ENCODE measurements at regions not wholly inside any gene's neighbourhood (a gene's known extent, or its start where the extent isn't known, plus 50 kb on each side); places are given as distances from the start of the nearest gene placed in this dataset.

DNA sequence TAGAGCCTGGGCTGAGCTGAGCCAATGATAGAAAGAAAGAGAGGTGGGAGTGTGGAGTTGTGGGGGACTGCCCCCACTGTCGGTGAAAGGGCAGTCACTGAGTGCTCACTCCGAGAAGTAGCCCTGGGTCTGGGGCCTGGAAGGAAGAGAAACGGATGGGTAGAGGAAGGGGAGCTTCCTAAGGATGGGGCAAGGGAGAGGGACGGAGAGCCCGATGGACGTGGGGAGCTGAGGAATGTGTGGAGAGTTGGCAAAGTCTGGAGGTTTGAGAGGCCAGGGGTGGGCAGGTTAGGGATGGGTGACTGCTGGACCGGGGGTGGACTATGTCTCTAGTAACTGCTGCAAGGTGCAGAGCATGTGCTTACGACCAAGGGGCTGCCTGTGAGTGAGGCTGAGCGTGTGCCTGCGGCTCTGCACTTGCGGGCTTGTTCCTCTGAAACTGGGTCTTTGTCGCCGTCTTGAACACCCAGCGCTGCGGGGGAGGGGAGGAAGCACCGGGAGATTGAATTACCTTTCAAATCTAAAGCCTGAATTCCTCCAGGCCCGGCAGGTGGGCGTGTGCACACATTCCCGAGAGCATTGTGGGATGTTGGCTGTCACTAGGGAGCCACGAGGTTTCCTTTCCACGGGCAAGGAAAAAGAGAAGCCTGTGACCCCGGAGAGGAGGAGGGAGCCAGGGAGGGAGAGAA is 76.4 kb upstream of the ARAP3 start:
- H3K27me3 ChIP-seq (ENCODE audit: insufficient read depth): peaks cover 14% of the 10 kb centered on the region
- Mint-ChIP-seq H3K27ac (peak overlapping the region; percentile 59), H3K9me3 (no peaks in the 10 kb centered on the region), H3K27me3 (ENCODE audit: insufficient read depth, low read depth, poor library complexity) (peaks cover 33% of the 10 kb centered on the region), H3K4me3 (peak overlapping the region; percentile 58), H3K36me3 (ENCODE audit: low read depth) (no peaks in the 10 kb centered on the region), H3K4me1 (peaks cover 62% of the 10 kb centered on the region)
- no peaks in the 10 kb centered on the region for H3K36me3 ChIP-seq (ENCODE audit: insufficient read depth)
- 0 out of 2 replicates have a peak, but pooled peaks cover 17% of the 10 kb centered on the region for H3F3A ChIP-seq (replicated peaks; ENCODE audit: low read depth)
- H3K9me2 ChIP-seq (ENCODE audit: insufficient read depth): no peaks in the 10 kb centered on the region
- DNase-seq (ENCODE audit: low spot score) (peak; percentile 84), ATAC-seq (peak; percentile 27)
- no peaks in the 10 kb centered on the region for H3K79me2 ChIP-seq (replicated peaks; ENCODE audit: insufficient read depth)
- H3K27ac ChIP-seq (ENCODE audit: low read depth): no peak overlapping the region
- peaks cover 44% of the 10 kb centered on the region for H3K4me1 ChIP-seq (ENCODE audit: insufficient read depth)
- TF ChIP-seq CTCF (conservative IDR thresholded peaks at IDR 0.05; ENCODE audit: low read depth in 2 of 2): no peak
- TF ChIP-seq JUNB (IDR thresholded peaks at IDR 0.05; ENCODE audit: unreplicated experiment): no peak
- no peak for TF ChIP-seq REST (IDR thresholded peaks at IDR 0.05; ENCODE audit: unreplicated experiment)
- TF ChIP-seq STAT1 (IDR thresholded peaks at IDR 0.05; ENCODE audit: unreplicated experiment): no peak
- H4K20me1 ChIP-seq (replicated peaks; ENCODE audit: insufficient read depth): no peaks in the 10 kb centered on the region; the same call in 1 of the 2 replicates
- H3K4me2 ChIP-seq: peak overlapping the region; percentile 79
- peak overlapping the region; percentile 90 for H2AFZ ChIP-seq
- H3K4me3 ChIP-seq: peak overlapping the region; percentile 44

DNA sequence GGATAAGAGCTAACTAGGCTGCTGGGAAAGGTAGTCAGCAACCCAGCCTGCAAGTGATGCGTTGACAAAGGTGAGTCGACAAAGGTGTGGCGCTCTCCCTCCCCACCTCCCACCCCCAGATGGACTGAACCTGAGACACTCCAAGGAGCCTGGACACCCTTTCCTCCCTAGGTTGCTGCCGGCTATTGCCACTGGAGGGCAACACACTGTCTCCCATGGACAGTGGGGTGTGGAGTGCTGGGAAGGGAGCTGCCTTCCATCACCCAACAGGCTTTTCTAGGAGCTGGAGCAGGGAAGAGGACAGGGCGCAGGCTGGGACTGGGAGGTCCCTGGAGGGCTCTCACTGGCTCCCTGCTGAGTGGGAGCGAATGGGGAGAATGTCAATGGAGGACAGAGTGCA is 75.4 kb upstream of the ARAP3 start:
- Histone ChIP-seq H3F3A (replicated peaks; ENCODE audit: low read depth) (0 out of 2 replicates have a peak, but pooled peaks cover 18% of the 10 kb centered on the region), H3K27me3 (ENCODE audit: insufficient read depth) (peaks cover 24% of the 10 kb centered on the region), H3K79me2 (replicated peaks; ENCODE audit: insufficient read depth) (no peaks in the 10 kb centered on the region), H3K36me3 (ENCODE audit: insufficient read depth) (no peaks in the 10 kb centered on the region), H4K20me1 (replicated peaks; ENCODE audit: insufficient read depth) (no peaks in the 10 kb centered on the region; the same call in 1 of the 2 replicates), H2AFZ (no peak overlapping the region), H3K27ac (ENCODE audit: low read depth) (no peak overlapping the region), H3K9me2 (ENCODE audit: insufficient read depth) (no peaks in the 10 kb centered on the region), H3K4me2 (peak overlapping the region; percentile 79), H3K4me3 (peak overlapping the region; percentile 44; the same call in 1 of the 2 replicates), H3K4me1 (ENCODE audit: insufficient read depth) (peaks cover 44% of the 10 kb centered on the region)
- DNase-seq (ENCODE audit: low spot score): peak; percentile 78
- Mint-ChIP-seq H3K4me3 (peak overlapping the region; percentile 30; the same call in 1 of the 3 replicates), H3K36me3 (ENCODE audit: low read depth) (no peaks in the 10 kb centered on the region), H3K27me3 (ENCODE audit: insufficient read depth, low read depth, poor library complexity) (peaks cover 42% of the 10 kb centered on the region), H3K4me1 (peaks cover 60% of the 10 kb centered on the region), H3K9me3 (no peaks in the 10 kb centered on the region), H3K27ac (peak overlapping the region; percentile 47; the same call in 1 of the 2 replicates)
- peak; percentile 67 for ATAC-seq
- TF ChIP-seq CTCF (conservative IDR thresholded peaks at IDR 0.05; ENCODE audit: low read depth in 2 of 2) (peak; percentile 64 to 92), ZNF114 (CRISPR knock-in tag; IDR thresholded peaks at IDR 0.05) (no peak)

All from GM23338 (cell line).